Activated CD8-positive, alpha-beta memory T cell treated with anti-CD3 and anti-CD28 coated beads for 36 hours (primary cell): ENCODE measurements at regions not wholly inside any gene's neighbourhood (a gene's known extent, or its start where the extent isn't known, plus 50 kb on each side); places are given as distances from the start of the nearest gene placed in this dataset.

Source experiments
- CTCF ChIA-PET: fragments of 350-600 bp; sonication (Branson Sonifier 250); formaldehyde crosslinking; loops from one replicate; lab custom pipeline; 2021; ENCODE audit warnings: antibody characterized with exemption; lab: Charles Lee
- POLR2A ChIA-PET: fragments of 350-600 bp; sonication (Branson Sonifier 250); formaldehyde crosslinking; loops from one replicate; lab custom pipeline; 2021; ENCODE audit warnings: antibody characterized with exemption; lab: Charles Lee

- POLR2A ChIA-PET: no interaction called here
- CTCF ChIA-PET: interaction anchor here (1.0 kb wide), 1 partner anchor 20 kb away, joined by 3 read pairs; no protein-coding TSS in a partner anchor
Observed at GRCh38 chr5:72018143-72018803, 89.0 kb upstream of the MAP1B start.

- ChIA-PET CTCF (interaction anchor here (0.6 kb wide), 1 partner anchor 66 kb away, joined by 3 read pairs; no protein-coding TSS in a partner anchor), POLR2A (no interaction called here)
Observed at GRCh38 chr5:72020161-72020983, 86.9 kb upstream of the MAP1B start.

- ChIA-PET POLR2A (no interaction called here), CTCF (no interaction called here)
Observed at GRCh38 chr5:72021651-72022357, 85.5 kb upstream of the MAP1B start.

- ChIA-PET CTCF (no interaction called here), POLR2A (no interaction called here)
Observed at GRCh38 chr5:72028382-72028781, 78.9 kb upstream of the MAP1B start.

GRCh38 chr5:72030237-72030636 lies 77.0 kb upstream of the MAP1B start:
- POLR2A ChIA-PET: no interaction called here
- CTCF ChIA-PET: no interaction called here

GRCh38 chr5:72032788-72033187 lies 74.5 kb upstream of the MAP1B start:
- CTCF ChIA-PET: no interaction called here
- POLR2A ChIA-PET: no interaction called here

- ChIA-PET CTCF (no interaction called here), POLR2A (no interaction called here)
Observed at GRCh38 chr5:72034770-72035169, 72.5 kb upstream of the MAP1B start.

GRCh38 chr5:72035831-72036230 lies 71.4 kb upstream of the MAP1B start:
- POLR2A ChIA-PET: no interaction called here
- CTCF ChIA-PET: no interaction called here

GRCh38 chr5:72036951-72037350 lies 70.3 kb upstream of the MAP1B start:
- ChIA-PET CTCF (no interaction called here), POLR2A (no interaction called here)

GRCh38 chr5:72040513-72040912 lies 66.8 kb upstream of the MAP1B start:
- ChIA-PET CTCF (no interaction called here), POLR2A (no interaction called here)

GRCh38 chr5:72041654-72042053 lies 65.6 kb upstream of the MAP1B start:
- POLR2A ChIA-PET: no interaction called here
- CTCF ChIA-PET: no interaction called here

GRCh38 chr5:72042097-72042496 lies 65.2 kb upstream of the MAP1B start:
- POLR2A ChIA-PET: no interaction called here

GRCh38 chr5:72045692-72046091 lies 61.6 kb upstream of the MAP1B start:
- ChIA-PET POLR2A (no interaction called here), CTCF (no interaction called here)

More at GRCh38 chr5:72042097-72042496, 65.2 kb upstream of the MAP1B start:
- CTCF ChIA-PET: no interaction called here

GRCh38 chr5:72046106-72046505 lies 61.2 kb upstream of the MAP1B start:
- POLR2A ChIA-PET: no interaction called here

GRCh38 chr5:72055636-72056035 lies 51.6 kb upstream of the MAP1B start:
- POLR2A ChIA-PET: no interaction called here
- CTCF ChIA-PET: no interaction called here

More at GRCh38 chr5:72046106-72046505, 61.2 kb upstream of the MAP1B start:
- CTCF ChIA-PET: no interaction called here
